Upper lobe of right lung (tissue), 1 donor: ENCODE measurements at regions not wholly inside any gene's neighbourhood (a gene's known extent, or its start where the extent isn't known, plus 50 kb on each side); places are given as distances from the start of the nearest gene placed in this dataset.

ENCODE experiments used
- ATAC-seq: fragments of 200-7000 bp; cut with Tn5 transposase; one replicate; pipeline ENCODE4 v1.9.1; 2020; ENCODE audit warnings: mild to moderate bottlenecking, moderate library complexity
- DNase-seq: peaks from one replicate; pipeline ENCODE4 v3.0.0-alpha.2; 2020
- H3K27ac ChIP-seq: fragments of 200-600 bp; one replicate; pipeline ENCODE4 v1.8.0; 2022
- H3K27me3 ChIP-seq: fragments of 200-600 bp; one replicate; pipeline ENCODE4 v1.8.0; 2022; ENCODE audit warnings: mild to moderate bottlenecking
- H3K36me3 ChIP-seq: fragments of 200-600 bp; one replicate; pipeline ENCODE4 v1.8.0; 2022
- H3K4me1 ChIP-seq: fragments of 200-600 bp; one replicate; pipeline ENCODE4 v1.8.0; 2022
- H3K4me3 ChIP-seq: fragments of 200-600 bp; one replicate; pipeline ENCODE4 v1.8.0; 2022; ENCODE audit warnings: mild to moderate bottlenecking
- H3K9me3 ChIP-seq: fragments of 200-600 bp; one replicate; pipeline ENCODE4 v1.8.0; 2022
- CTCF ChIP-seq: fragments of 200-600 bp; IDR thresholded peaks from one replicate; pipeline ENCODE4 v1.8.0; 2022; ENCODE audit warnings: antibody characterized with exemption
- intact Hi-C: fragments of 100-400 bp; cut with DNase I; formaldehyde crosslinking; loops from one replicate; pipeline ENCODE4 v1.11.0; 2022
- donor health status: DM: no; HTN: yes; CAD: no; lungs with severe emphysema.

DNA sequence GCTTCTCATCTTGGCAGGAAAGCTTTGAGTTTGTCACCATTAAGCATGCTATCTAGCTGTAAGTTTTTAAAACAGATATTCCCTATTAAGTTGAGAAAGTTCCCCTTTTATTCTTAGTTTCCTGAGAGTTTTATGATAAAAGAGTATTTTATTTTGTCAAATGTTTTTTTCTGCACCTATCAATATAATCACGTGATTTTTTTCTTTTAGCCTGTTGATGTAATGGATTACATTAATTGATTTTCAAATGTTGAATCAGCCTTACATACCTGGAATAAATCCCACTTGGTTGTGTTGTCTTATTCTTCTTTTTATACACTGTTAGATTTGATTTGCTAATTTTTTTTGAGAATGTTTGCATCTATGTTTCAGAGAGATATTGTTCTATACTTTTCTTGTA, 179.5 kb downstream of the ZNF621 start:
- Histone ChIP-seq H3K4me3 (no peak overlapping the region), H3K36me3 (no peaks in the 10 kb centered on the region), H3K27ac (no peak overlapping the region), H3K27me3 (no peaks in the 10 kb centered on the region), H3K4me1 (no peaks in the 10 kb centered on the region), H3K9me3 (no peaks in the 10 kb centered on the region)
- no peak for TF ChIP-seq CTCF
- DNase-seq (no peak), ATAC-seq (no peak)
- intact Hi-C loops = no loop called here

DNA sequence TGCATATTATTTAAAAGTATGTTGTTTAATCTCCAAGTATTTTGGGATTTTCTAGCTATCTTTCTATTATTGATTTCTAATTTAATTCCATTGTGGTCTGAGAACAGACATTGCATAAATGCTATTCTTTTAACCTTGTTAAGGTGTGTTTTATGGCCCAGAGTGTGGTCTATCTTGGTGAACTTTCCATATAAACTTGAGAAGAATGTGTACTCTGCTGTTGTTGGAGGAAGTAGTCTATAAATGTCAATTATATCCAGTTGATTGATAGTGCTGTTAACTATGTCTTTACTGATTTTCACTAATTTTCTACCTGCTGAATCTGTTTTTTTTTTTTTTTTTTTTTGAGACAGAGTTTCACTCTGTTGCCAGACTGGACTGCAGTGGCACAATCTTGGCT, 180.9 kb downstream of the ZNF621 start:
- intact Hi-C loops = no loop called here
- Histone ChIP-seq H3K9me3 (no peaks in the 10 kb centered on the region), H3K27me3 (no peaks in the 10 kb centered on the region), H3K4me1 (no peaks in the 10 kb centered on the region), H3K4me3 (no peak overlapping the region), H3K36me3 (no peaks in the 10 kb centered on the region), H3K27ac (no peak overlapping the region)
- no peak for TF ChIP-seq CTCF
- no peak for DNase-seq
- no peak for ATAC-seq

GRCh38 chr3:40713306-40713705, 188.5 kb downstream of the ZNF621 start:
- Histone ChIP-seq H3K36me3 (no peaks in the 10 kb centered on the region), H3K4me1 (peaks cover 2% of the 10 kb centered on the region), H3K4me3 (no peak overlapping the region), H3K27me3 (no peaks in the 10 kb centered on the region), H3K9me3 (no peaks in the 10 kb centered on the region), H3K27ac (no peak overlapping the region)
- ATAC-seq (peak; percentile 75), DNase-seq (no peak)
- intact Hi-C loops = no loop called here
- no peak for TF ChIP-seq CTCF

DNA sequence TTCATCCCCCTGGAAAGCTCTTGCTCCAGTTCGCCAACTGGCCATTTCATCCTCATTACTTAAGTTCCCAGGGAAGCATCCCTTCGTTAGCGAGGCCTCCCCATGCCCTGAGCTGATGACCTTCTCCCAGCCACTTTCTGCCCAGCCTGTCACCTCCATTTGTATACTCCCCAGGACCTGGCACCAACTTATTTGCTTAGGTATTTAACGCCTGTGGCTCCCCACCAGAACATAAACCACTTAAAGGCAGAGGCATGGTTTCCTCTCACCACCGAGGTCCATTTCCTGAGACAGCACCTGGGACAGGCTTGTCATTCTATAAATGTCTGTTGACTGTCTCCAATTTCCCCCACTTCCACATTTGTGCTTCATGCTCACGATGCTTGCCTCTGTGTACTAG, 189.0 kb downstream of the ZNF621 start:
- Histone ChIP-seq H3K36me3 (no peaks in the 10 kb centered on the region), H3K27ac (no peak overlapping the region), H3K4me1 (peaks cover 5% of the 10 kb centered on the region), H3K4me3 (no peak overlapping the region), H3K27me3 (no peaks in the 10 kb centered on the region), H3K9me3 (no peaks in the 10 kb centered on the region)
- intact Hi-C loops = no loop called here
- DNase-seq (no peak), ATAC-seq (no peak)
- no peak for TF ChIP-seq CTCF

- H3K4me1 ChIP-seq = peaks cover 5% of the 10 kb centered on the region
- DNase-seq = no peak
- no peaks in the 10 kb centered on the region for H3K27me3 ChIP-seq
- no peak overlapping the region for H3K27ac ChIP-seq
- intact Hi-C loops = no loop called here
- no peaks in the 10 kb centered on the region for H3K36me3 ChIP-seq
- no peak overlapping the region for H3K4me3 ChIP-seq
- no peak for ATAC-seq
- H3K9me3 ChIP-seq = no peaks in the 10 kb centered on the region
- TF ChIP-seq CTCF = no peak
Observed at GRCh38 chr3:40714771-40715345, 190.1 kb downstream of the ZNF621 start.

- intact Hi-C loops = no loop called here
- Histone ChIP-seq H3K27ac (no peak overlapping the region), H3K4me1 (peaks cover 5% of the 10 kb centered on the region), H3K9me3 (no peaks in the 10 kb centered on the region), H3K36me3 (no peaks in the 10 kb centered on the region), H3K4me3 (no peak overlapping the region), H3K27me3 (no peaks in the 10 kb centered on the region)
- DNase-seq = no peak
- TF ChIP-seq CTCF = no peak
- no peak for ATAC-seq
Observed at GRCh38 chr3:40715551-40715950, 190.8 kb downstream of the ZNF621 start.
